Esophagus squamous epithelium (tissue), 4 donors: ENCODE measurements at regions not wholly inside any gene's neighbourhood (a gene's known extent, or its start where the extent isn't known, plus 50 kb on each side); places are given as distances from the start of the nearest gene placed in this dataset.

Experiments
- POLR2A ChIP-seq, 4 donors: fragments of 450-650 bp; IDR thresholded peaks; one replicate each; pipeline ENCODE4 v1.6.1; 2017; ENCODE audit warnings: antibody characterized with exemption in 4 of 4, mild to moderate bottlenecking in 4 of 4, moderate library complexity in 3 of 4
- TF ChIP-seq, protein P1 (sequence below), 6 experiments: fragments of 450-650 bp in 4 of 6; fragments of 200-600 bp in 2 of 6; sonication (generic) in 2 of 6; IDR thresholded peaks; one replicate each; pipeline ENCODE4 v1.5.1; 2016 to 2019; ENCODE audit warnings: antibody characterized with exemption in 6 of 6, mild to moderate bottlenecking in 4 of 6, moderate library complexity in 4 of 6

DNA sequence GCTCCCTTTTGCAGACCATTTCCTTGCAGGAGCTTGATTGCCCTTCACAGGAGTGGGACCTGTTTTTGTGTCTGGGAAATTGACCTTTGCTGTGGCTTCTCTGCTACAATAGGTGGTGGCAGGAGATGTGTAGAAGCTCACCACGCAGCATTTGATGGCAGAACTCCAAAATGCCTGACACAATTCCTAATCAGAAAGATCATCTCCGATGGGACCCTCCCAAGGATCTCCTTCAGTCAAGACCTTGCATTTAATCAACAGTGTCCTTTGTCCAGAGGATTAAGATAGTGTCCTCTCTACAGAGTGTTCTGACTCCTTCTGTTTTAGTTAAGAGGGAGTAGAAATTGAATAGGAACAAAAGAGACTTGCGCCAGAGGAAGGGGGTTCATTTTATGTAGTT lies 83.6 kb upstream of the DDHD1 start:
- TF ChIP-seq, protein P1, sequence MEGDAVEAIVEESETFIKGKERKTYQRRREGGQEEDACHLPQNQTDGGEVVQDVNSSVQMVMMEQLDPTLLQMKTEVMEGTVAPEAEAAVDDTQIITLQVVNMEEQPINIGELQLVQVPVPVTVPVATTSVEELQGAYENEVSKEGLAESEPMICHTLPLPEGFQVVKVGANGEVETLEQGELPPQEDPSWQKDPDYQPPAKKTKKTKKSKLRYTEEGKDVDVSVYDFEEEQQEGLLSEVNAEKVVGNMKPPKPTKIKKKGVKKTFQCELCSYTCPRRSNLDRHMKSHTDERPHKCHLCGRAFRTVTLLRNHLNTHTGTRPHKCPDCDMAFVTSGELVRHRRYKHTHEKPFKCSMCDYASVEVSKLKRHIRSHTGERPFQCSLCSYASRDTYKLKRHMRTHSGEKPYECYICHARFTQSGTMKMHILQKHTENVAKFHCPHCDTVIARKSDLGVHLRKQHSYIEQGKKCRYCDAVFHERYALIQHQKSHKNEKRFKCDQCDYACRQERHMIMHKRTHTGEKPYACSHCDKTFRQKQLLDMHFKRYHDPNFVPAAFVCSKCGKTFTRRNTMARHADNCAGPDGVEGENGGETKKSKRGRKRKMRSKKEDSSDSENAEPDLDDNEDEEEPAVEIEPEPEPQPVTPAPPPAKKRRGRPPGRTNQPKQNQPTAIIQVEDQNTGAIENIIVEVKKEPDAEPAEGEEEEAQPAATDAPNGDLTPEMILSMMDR (IDR thresholded peaks at IDR 0.05), result no peak
- TF ChIP-seq POLR2A (IDR thresholded peaks at IDR 0.05), result no peak
